ENCODE measurements at regions not wholly inside any gene's neighbourhood (a gene's known extent, or its start where the extent isn't known, plus 50 kb on each side); places are given as distances from the start of the nearest gene placed in this dataset.

GRCh38 chr15:30770759-30771158 lies 133.0 kb upstream of the FAN1 start:
- TF ChIP-seq CTCF (tag by site-specific recombination; IDR thresholded peaks at IDR 0.05) (no peak), ZNF248 (tag by site-specific recombination; IDR thresholded peaks at IDR 0.05) (no peak), REST (tag by site-specific recombination; IDR thresholded peaks at IDR 0.05) (no peak), KLF10 (tag by site-specific recombination; IDR thresholded peaks at IDR 0.05) (no peak), ZNF501 (tag by site-specific recombination; IDR thresholded peaks at IDR 0.05) (no peak), ZNF341 (tag by site-specific recombination; IDR thresholded peaks at IDR 0.05; ENCODE audit: low read depth) (no peak), WT1 (tag by site-specific recombination; IDR thresholded peaks at IDR 0.05) (no peak), ZNF132 (tag by site-specific recombination; IDR thresholded peaks at IDR 0.05; ENCODE audit: borderline replicate concordance) (no peak), TCF7L2 (IDR thresholded peaks at IDR 0.05; ENCODE audit: borderline replicate concordance, low read depth, low read length) (no peak), ZSCAN18 (tag by site-specific recombination; IDR thresholded peaks at IDR 0.05) (no peak), ZNF558 (tag by site-specific recombination; IDR thresholded peaks at IDR 0.05) (no peak), ZNF24 (tag by site-specific recombination; IDR thresholded peaks at IDR 0.05) (no peak)
